SU-DHL-6 (cell line): ENCODE measurements at regions not wholly inside any gene's neighbourhood (a gene's known extent, or its start where the extent isn't known, plus 50 kb on each side); places are given as distances from the start of the nearest gene placed in this dataset.

ENCODE experiments used
- H2AFZ ChIP-seq: fragments of 200-600 bp; sonication (generic); 2 replicates; pipeline ENCODE4 v1.6.1; 2014; ENCODE audit warnings: low read depth, mild to moderate bottlenecking, moderate library complexity, mixed read lengths, antibody characterized with exemption, low read length; ENCODE audit not compliant: severe bottlenecking
- H3F3A ChIP-seq: fragments of 200-600 bp; shearing (Covaris generic); 2 replicates; pipeline ENCODE4 v1.6.0; 2016; ENCODE audit warnings: antibody characterized with exemption, mild to moderate bottlenecking; ENCODE audit not compliant: insufficient read depth
- H3K27ac ChIP-seq: fragments of 200-600 bp; sonication (generic); 2 replicates; pipeline ENCODE4 v1.5.1; 2016; ENCODE audit warnings: low read depth, mild to moderate bottlenecking, low read length, moderate library complexity, mixed read lengths
- H3K27me3 ChIP-seq: fragments of 200-600 bp; sonication (generic), shearing (Covaris generic); 2 replicates; pipeline ENCODE4 v1.6.0; 2014; ENCODE audit warnings: mild to moderate bottlenecking, low read length
- H3K36me3 ChIP-seq: fragments of 200-600 bp; sonication (generic); 2 replicates; pipeline ENCODE4 v1.6.1; 2014; ENCODE audit warnings: mild to moderate bottlenecking, low read length, mixed read lengths
- H3K4me2 ChIP-seq: fragments of 300-600, 200-600 bp; shearing (Covaris generic), sonication (generic); 2 replicates; pipeline ENCODE4 v1.6.0; 2014; ENCODE audit warnings: low read length, low read depth, mild to moderate bottlenecking; ENCODE audit not compliant: poor library complexity, severe bottlenecking
- H3K4me3 ChIP-seq: fragments of 200-600 bp; sonication (generic); 2 replicates; pipeline ENCODE4 v1.5.1; 2014; ENCODE audit warnings: antibody characterized with exemption, low read length, mild to moderate bottlenecking, mixed read lengths; ENCODE audit not compliant: insufficient read depth, poor library complexity, severe bottlenecking
- H3K79me2 ChIP-seq: fragments of 200-600 bp; sonication (generic); 2 replicates; pipeline ENCODE4 v1.6.1; 2014; ENCODE audit warnings: mild to moderate bottlenecking, low read length, moderate library complexity; ENCODE audit not compliant: insufficient read depth
- H3K9ac ChIP-seq: fragments of 200-600 bp; sonication (generic); 2 replicates; pipeline ENCODE4 v1.7.0; 2014; ENCODE audit warnings: mild to moderate bottlenecking, low read length
- H3K9me2 ChIP-seq: fragments of 200-600 bp; sonication (generic); replicated peaks from 2 replicates; pipeline ENCODE4 v1.6.1; 2014; ENCODE audit warnings: low read length; ENCODE audit not compliant: insufficient read depth
- H3K9me3 ChIP-seq: fragments of 200-600 bp; sonication (generic); 2 replicates; pipeline ENCODE4 v1.6.1; 2014; ENCODE audit warnings: low read length, mixed read lengths; ENCODE audit not compliant: insufficient read depth
- H4K20me1 ChIP-seq: fragments of 200-600 bp; sonication (generic); 2 replicates; pipeline ENCODE4 v1.6.1; 2014; ENCODE audit warnings: low read depth, mild to moderate bottlenecking, antibody characterized with exemption, low read length, moderate library complexity, mixed read lengths
- EZH2phosphoT487 ChIP-seq: fragments of 200-600 bp; sonication (generic), shearing (Covaris generic); conservative IDR thresholded peaks from 2 replicates; pipeline ENCODE4 v1.6.1; 2018; ENCODE audit warnings: mild to moderate bottlenecking, antibody characterized with exemption, low read length, moderate library complexity, mixed read lengths
- TF ChIP-seq, protein P1 (sequence below): fragments of 200-600 bp; sonication (generic); IDR thresholded peaks from one replicate; pipeline ENCODE4 v1.5.1; 2017; ENCODE audit warnings: antibody characterized with exemption, mild to moderate bottlenecking, low read length, moderate library complexity; ENCODE audit not compliant: insufficient read depth, poor library complexity, severe bottlenecking

DNA sequence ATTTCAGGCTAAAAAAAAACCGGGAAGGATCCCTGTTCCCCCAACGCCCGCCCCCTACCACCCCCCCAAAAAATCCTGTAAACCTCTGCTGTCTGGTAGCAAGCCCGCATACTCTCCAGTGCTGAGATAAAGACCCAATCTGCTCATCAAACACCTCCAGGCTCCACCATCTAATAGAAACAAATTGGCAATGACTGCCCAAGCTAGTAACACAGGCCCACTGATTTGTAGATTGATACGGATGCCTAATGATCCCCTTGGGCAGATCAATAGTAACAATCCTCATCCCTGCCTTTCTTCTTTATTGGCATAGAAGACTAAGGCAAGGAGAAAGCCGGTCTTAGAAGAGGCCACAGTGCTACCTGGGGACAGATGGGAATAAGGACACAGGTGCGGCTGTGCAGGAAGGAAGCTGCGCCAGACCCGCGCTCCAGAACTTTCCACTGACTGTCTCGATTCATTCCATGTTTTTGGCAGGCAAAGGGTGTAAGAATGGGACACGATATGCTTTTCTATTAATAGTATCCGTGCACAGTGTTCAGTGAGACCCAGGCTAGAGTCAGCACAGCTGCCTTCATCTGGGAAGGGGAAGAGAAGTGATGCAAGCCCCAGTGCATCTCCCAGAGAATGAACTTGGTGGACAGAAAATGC, 407.6 kb upstream of the PSMD7 start:
- Histone ChIP-seq H3K9me2 (no peaks in the 10 kb centered on the region), H2AFZ (no peak overlapping the region), H3K27me3 (no peaks in the 10 kb centered on the region), H3K4me3 (no peak overlapping the region), H4K20me1 (no peaks in the 10 kb centered on the region), H3K9me3 (no peaks in the 10 kb centered on the region), H3K27ac (no peak overlapping the region), H3K4me2 (no peak overlapping the region), H3F3A (no peaks in the 10 kb centered on the region), H3K9ac (no peak overlapping the region), H3K79me2 (no peaks in the 10 kb centered on the region), H3K36me3 (no peaks in the 10 kb centered on the region)
- TF ChIP-seq EZH2phosphoT487 = no peak
- TF ChIP-seq, protein P1, sequence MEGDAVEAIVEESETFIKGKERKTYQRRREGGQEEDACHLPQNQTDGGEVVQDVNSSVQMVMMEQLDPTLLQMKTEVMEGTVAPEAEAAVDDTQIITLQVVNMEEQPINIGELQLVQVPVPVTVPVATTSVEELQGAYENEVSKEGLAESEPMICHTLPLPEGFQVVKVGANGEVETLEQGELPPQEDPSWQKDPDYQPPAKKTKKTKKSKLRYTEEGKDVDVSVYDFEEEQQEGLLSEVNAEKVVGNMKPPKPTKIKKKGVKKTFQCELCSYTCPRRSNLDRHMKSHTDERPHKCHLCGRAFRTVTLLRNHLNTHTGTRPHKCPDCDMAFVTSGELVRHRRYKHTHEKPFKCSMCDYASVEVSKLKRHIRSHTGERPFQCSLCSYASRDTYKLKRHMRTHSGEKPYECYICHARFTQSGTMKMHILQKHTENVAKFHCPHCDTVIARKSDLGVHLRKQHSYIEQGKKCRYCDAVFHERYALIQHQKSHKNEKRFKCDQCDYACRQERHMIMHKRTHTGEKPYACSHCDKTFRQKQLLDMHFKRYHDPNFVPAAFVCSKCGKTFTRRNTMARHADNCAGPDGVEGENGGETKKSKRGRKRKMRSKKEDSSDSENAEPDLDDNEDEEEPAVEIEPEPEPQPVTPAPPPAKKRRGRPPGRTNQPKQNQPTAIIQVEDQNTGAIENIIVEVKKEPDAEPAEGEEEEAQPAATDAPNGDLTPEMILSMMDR = no peak

DNA sequence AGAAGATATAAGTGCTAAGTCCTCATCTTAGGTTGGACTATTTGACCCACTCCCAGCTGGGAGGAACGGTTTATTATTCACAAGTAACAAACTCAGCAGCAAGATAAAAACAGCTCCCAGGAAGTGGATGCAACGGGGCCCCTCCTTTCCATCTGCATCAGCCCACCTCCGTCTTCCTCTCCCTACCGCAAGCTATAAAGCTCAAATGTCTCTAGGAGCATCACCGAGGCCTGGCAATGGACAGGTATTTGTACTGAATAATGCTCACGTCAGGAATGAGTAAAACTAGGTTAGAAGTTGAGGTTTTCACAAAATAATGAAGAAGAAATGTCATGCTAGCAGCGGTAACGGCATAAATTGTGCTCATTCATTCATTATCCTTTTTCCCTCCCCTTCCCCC, 408.7 kb upstream of the PSMD7 start:
- no peak overlapping the region for H3K4me2 ChIP-seq

DNA sequence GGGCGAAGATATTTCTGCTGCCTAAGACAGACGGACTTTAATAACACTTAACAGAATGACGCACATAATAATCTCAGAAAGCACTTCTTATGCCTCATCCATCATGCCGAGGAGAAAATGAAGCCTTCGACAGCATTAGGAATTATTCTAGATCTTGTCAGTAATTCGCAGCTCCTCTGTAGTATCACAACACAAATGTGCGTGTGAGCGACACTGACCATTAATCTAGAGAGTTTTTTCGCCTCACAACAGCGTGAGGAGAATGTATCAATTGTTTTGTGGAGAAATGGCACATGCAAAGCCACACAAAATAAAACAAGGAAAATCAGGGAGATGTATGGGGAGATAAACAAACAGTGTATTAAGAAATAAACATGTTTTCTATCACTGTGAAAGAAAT, 410.2 kb upstream of the PSMD7 start:
- Histone ChIP-seq H4K20me1 (no peaks in the 10 kb centered on the region), H3K36me3 (no peaks in the 10 kb centered on the region), H3K27me3 (no peaks in the 10 kb centered on the region), H3K9ac (no peak overlapping the region), H2AFZ (no peak overlapping the region), H3K9me3 (no peaks in the 10 kb centered on the region), H3K79me2 (no peaks in the 10 kb centered on the region), H3K9me2 (no peaks in the 10 kb centered on the region), H3K4me3 (no peak overlapping the region), H3K27ac (no peak overlapping the region), H3F3A (no peaks in the 10 kb centered on the region), H3K4me2 (no peak overlapping the region)
- no peak for TF ChIP-seq EZH2phosphoT487
- TF ChIP-seq, protein P1 = no peak

More for the DNA sequence above, 408.7 kb upstream of the PSMD7 start:
- H2AFZ ChIP-seq = no peak overlapping the region
- H3K9ac ChIP-seq = no peak overlapping the region
- H3K27ac ChIP-seq = no peak overlapping the region
- H3K79me2 ChIP-seq = no peaks in the 10 kb centered on the region
- no peaks in the 10 kb centered on the region for H4K20me1 ChIP-seq
- TF ChIP-seq, protein P1 = no peak
- TF ChIP-seq EZH2phosphoT487 = no peak
- no peaks in the 10 kb centered on the region for H3K36me3 ChIP-seq
- no peaks in the 10 kb centered on the region for H3F3A ChIP-seq
- H3K27me3 ChIP-seq = no peaks in the 10 kb centered on the region
- H3K4me3 ChIP-seq = no peak overlapping the region
- no peaks in the 10 kb centered on the region for H3K9me2 ChIP-seq
- no peaks in the 10 kb centered on the region for H3K9me3 ChIP-seq

DNA sequence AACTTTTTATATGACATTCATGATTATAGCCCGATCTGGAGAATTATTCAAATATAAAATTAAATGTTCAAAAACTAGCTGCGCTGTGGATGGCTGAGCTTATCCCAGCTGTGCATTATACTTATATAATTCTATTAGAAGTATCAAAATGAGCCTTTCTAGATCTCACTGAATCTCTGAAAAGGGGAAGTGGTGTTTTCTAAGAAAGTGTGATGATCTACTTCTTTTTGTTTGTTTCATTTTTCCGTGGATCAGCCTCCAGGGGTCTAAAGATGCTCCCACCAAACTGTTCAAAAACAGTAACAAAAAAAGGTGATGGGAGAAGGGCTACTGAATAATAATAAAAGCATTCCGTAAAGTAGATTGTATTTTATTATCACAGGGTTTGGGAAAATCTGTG, 411.3 kb upstream of the PSMD7 start:
- no peak overlapping the region for H3K4me3 ChIP-seq
- no peak for TF ChIP-seq EZH2phosphoT487
- TF ChIP-seq, protein P1 = no peak
- no peak overlapping the region for H2AFZ ChIP-seq
- H3K9me3 ChIP-seq = no peaks in the 10 kb centered on the region
- no peaks in the 10 kb centered on the region for H3K27me3 ChIP-seq
- H4K20me1 ChIP-seq = no peaks in the 10 kb centered on the region
- H3F3A ChIP-seq = no peaks in the 10 kb centered on the region
- H3K9me2 ChIP-seq = no peaks in the 10 kb centered on the region
- no peak overlapping the region for H3K4me2 ChIP-seq
- no peaks in the 10 kb centered on the region for H3K79me2 ChIP-seq
- H3K9ac ChIP-seq = no peak overlapping the region
- no peak overlapping the region for H3K27ac ChIP-seq
- H3K36me3 ChIP-seq = no peaks in the 10 kb centered on the region
